Fibroblast of villous mesenchyme (primary cell): ENCODE measurements at regions not wholly inside any gene's neighbourhood (a gene's known extent, or its start where the extent isn't known, plus 50 kb on each side); places are given as distances from the start of the nearest gene placed in this dataset.

Source experiments
- DNase-seq: peaks from one replicate; pipeline ENCODE4 v3.0.0-alpha.2; 2010; ENCODE audit warnings: low read depth
- H3K4me3 ChIP-seq: 2 replicates; pipeline ENCODE4 v1.5.1; 2011; ENCODE audit warnings: low read depth, mild to moderate bottlenecking, low read length
- TF ChIP-seq, protein P1 (sequence below): IDR thresholded peaks from 2 replicates; pipeline ENCODE4 v1.5.1; 2012; ENCODE audit warnings: low read depth, mild to moderate bottlenecking, low read length; ENCODE audit not compliant: insufficient read depth

DNA sequence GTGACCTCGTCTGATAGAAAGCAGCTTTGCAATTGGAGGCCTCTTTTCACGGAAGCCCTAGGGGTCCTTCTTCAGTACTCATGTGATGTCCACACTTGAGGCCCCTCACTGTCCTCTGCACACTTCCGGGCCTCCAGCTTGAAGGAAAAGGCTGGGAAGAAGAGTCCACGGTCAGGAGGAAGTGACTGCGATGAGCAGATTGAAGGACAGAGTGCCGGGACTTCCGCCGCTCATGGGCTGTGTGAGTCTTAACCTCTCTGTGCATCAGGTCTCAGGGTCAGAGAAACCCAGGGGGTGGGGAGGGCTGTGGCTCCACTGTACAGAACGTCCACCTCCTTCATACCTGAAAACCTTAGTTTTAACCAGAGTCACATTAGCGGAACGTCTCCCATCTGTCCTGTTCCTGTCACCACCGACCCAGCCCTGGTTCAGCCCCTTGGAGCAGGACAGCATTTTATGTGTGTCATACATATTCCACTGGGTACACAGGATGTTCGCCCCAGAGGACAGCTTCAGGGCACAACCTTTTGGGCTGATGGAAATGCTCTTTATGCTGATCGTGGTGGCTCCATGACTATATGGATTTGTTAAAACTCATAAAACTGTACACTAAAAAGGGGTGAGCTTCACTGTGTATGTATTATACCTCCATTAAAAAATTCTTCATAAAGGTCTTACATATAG, 51.0 kb upstream of the SORCS2 start:
- TF ChIP-seq, protein P1, sequence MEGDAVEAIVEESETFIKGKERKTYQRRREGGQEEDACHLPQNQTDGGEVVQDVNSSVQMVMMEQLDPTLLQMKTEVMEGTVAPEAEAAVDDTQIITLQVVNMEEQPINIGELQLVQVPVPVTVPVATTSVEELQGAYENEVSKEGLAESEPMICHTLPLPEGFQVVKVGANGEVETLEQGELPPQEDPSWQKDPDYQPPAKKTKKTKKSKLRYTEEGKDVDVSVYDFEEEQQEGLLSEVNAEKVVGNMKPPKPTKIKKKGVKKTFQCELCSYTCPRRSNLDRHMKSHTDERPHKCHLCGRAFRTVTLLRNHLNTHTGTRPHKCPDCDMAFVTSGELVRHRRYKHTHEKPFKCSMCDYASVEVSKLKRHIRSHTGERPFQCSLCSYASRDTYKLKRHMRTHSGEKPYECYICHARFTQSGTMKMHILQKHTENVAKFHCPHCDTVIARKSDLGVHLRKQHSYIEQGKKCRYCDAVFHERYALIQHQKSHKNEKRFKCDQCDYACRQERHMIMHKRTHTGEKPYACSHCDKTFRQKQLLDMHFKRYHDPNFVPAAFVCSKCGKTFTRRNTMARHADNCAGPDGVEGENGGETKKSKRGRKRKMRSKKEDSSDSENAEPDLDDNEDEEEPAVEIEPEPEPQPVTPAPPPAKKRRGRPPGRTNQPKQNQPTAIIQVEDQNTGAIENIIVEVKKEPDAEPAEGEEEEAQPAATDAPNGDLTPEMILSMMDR: no peak
- no peak overlapping the region for H3K4me3 ChIP-seq
- no peak for DNase-seq

DNA sequence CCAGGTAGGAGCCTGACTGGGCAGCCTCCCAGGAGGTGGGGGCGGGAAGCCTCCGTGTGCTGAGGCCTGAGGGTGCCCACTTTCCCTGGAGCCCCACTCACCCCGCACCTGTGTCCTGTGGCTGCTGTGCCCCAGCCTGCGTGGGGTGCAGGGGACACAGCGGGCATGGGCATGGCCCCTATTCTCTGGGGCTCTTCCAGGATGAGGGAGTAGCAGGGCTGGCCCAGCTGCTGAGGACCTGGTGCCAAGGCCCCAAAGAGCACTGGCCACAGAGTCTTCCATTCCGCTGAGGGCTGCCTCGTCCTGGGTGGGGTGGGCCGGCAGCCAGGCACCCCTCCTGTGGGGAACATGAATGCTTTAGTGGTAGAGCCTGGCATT, 51.7 kb upstream of the SORCS2 start:
- TF ChIP-seq, protein P1: no peak
- H3K4me3 ChIP-seq: no peak overlapping the region
- DNase-seq: no peak

DNA sequence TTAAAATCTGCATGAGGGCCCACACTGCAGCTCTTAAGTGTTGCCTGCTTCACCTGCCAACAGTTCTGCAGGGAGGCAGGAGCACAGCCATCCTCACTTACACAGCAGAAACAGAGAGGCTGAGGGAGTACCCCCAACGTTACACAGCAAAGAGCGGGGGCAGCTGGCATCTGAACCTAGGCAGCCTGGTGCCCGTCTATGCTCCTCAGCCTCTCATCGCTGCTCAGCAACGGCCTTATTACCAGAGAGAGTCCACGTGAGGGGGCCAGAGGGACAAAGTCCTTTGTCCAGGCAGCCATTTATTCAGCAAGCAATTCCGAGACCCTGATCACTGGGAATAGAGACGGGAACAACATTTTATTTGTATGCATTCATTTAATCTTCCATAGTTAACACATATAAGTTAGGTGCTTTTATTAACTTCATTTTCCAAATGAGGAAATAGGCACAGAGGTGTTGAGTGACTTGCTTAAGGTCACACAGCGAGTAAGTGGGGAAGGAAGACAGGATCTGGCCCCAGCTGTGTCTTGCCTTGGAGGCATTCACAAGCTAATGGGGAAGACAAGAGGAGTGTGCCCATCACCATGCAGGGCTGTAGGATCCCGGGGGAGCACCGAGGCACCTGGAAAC, 52.2 kb upstream of the SORCS2 start:
- no peak for DNase-seq
- H3K4me3 ChIP-seq: no peak overlapping the region
- TF ChIP-seq, protein P1: no peak

DNA sequence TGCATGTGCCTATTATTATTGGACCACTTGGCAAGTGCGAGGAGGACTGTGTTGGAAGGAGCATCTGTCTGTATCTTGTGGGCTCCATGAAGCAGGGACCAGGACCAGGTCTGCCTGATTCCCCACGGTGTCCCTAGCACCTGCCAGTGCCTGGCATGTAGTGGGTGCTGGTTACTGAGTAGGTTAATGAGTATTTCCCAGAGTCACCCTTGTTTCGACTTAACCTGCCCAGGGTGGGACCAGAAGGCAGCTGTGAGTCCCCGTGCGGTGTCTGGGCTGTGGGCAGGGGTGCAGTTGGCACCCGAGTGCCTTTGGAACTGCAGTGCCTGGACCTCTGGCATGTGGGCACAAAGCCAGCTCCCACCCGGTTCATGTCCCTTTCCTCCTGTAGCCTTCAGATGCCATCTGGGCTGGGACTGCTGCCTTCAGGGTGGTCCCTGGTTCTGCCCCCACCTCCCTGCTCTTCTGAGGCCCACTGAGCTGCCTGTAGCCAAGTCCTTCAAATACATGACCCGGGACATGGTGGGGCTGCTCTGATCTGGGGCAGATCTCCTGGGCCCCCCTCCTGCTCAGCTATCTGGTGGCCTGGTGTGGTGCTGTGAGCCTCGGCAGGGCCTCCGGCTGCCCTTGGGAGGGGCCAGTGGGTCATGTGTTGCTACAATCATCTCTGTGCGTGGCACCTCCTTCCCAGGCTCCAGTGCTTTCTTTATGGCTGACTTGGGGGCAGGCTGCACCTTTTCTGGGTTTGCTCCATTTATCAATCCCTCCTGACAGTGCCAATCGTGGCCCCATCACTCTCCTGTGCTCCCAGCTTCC, 53.0 kb upstream of the SORCS2 start:
- H3K4me3 ChIP-seq: no peak overlapping the region
- TF ChIP-seq, protein P1: no peak
- DNase-seq: no peak

DNA sequence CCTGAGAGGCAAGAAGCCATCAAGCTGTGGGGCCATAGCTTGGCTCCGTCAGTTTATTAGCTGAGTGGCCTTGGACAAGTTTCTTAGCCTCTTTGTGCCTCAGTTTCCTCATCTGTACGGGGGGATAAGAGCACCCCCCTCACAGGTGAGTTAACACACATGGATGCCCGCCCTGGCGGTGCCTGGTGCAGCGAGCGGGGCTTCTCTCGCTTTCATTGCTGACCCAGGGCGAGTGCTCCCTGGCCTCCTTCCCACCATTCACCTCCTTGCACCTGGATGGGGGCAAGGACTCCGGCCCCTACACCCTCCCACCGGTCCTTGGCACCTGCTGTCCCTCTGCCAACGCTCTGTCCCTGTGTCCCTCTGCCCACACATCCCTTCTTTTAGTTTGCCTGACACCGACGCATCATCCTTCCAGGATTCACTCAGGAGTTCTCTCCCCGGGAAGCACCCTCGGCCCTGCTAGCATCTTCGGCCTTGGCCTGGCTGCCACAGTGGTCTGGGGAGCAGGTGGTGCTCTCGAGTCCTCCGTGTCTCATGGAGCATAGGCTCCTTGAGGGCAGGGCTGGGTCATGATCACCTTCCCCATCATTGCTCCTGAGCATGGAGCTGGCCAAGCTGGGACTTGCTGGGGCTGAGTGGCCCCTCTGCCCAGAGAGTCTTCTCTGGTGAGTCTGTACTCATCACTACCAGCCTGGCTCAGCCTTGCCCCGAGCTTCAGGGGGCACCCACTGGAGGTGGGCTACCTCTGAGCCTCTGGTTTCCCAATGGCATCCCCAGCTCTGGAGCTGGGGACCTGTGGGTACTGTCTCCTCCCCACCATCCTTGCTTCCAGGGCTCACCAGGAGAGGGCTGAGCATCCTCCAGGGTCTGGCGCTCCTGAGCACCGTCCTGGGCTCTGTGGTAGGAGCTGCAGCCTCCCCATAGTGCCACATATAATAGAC, 53.8 kb upstream of the SORCS2 start:
- TF ChIP-seq, protein P1: no peak
- no peak for DNase-seq
- H3K4me3 ChIP-seq: no peak overlapping the region
